NOMO-1 (cell line): ENCODE measurements at regions not wholly inside any gene's neighbourhood (a gene's known extent, or its start where the extent isn't known, plus 50 kb on each side); places are given as distances from the start of the nearest gene placed in this dataset.

Experiments
- DNase-seq, 2 experiments: peaks; one replicate each; lab custom pipeline; 2025; ENCODE audit not compliant: unreplicated experiment in 2 of 2; lab: John Stamatoyannopoulos, UW

GRCh38 chr7:25952261-25953057 is 199.5 kb upstream of the NFE2L3 start:
- DNase-seq: no peak

DNA sequence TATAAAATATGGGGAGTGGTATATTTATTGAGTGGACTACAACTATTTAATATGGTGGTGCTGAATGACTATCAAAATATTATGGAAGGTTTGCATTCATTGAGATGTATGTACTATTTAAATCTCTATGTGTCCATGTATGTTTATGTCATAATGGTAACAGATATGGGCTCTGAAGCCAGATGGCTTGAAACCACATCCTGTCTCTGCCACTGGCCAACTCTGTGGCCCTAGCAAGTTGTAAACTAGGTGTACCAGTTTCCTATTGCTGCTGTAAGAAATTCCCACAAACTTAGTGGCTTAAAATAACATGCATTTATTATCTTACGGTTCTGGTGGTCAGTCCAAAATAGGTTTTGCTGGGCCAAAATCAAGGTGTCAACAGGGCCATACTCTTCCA is 198.1 kb upstream of the NFE2L3 start:
- DNase-seq: no peak

DNA sequence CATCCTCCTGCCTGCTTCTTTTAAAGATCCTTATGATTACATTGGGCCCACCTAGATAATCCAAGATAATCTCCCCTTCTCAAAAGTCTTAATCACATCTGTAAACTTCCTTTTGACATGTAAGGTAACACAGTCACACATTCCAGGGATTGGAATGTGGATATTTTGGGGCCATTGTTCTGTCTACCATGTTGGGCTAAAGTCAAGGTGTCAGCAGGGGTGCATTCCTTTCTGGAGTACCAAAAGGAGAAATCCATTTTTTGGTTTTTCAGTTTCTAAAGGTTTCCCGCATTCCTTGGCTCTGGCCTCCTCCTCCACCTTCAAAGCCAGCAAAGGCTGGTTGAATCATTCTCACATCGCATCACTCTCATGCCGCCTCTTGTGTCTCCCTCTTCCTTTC is 197.6 kb upstream of the NFE2L3 start:
- DNase-seq: no peak

- DNase-seq: no peak
Measured at GRCh38 chr7:25959168-25959734, 192.7 kb upstream of the NFE2L3 start.

DNA sequence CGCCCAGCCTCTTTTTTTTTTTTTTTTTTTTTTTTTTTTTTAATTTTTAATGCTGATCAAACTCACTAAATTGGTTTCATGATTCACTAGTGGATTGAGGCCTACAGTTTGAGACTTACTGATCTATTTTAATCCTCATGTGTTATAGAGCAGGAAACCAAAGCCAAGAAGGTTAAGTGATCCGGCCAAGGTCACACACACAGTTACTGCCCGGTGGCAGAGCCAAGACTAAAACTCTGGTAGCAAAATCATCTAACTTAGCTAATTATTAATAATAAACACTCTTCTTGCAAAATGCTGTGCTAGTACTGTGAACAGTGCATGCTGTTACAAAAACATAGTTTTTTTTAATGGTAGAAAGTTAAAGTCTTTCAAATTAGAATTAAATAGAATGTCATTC is 188.3 kb upstream of the NFE2L3 start:
- DNase-seq: no peak

DNA sequence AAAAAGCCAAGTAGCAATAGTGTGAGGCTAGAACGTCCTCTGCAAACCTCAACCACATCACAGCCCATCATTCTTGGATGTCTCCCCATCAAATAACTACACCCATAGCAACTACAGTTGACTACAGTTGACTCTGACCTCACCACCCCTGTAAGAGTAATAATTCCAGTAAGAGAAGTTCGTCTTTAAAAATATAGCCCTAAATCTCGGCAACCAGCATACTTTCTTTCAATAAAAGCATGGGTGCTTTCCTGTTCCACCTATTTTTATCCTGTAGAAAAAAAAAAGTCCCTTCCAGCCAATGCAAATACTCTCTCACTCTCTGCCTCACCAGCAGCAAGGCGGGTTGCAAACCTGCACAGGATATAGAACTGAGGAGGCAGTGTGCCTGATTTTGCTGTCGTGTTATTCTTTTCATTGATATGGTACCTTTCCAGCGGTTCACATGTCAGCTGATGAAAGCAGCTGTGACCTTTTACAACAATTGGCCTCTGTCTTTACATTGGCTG is 187.5 kb upstream of the NFE2L3 start:
- no peak for DNase-seq

DNA sequence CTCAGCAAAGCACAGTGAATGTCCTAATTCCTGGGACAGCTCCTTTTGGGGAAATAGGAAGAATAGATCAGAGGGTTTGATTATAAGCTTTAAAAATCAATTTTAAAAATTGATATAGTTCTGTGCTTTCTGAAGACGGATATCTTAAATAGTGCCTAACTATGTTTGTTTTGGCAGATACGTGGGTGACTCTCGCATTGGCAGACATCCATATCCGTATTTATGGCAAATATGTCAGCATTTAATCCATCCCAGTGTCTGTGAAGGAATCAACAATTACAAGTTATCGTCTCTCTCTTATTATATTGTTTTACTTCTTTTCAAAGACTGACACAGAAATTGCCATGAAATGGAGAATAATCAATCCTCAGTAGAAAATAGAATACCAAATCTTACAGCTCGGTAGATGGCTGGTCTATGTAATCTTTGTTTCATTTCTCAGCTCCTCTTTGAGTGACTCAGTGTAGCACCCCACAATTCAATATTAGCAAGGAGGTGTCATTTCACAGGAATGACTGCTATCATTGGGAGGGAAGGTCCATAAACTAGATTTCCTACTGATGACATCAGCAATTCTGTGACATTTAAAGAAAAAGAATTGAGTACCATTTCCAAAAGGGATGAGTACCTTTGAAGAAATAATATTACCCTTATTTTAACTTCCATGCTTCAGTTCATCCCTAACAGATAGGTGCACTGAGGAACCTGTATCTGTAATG is 186.4 kb upstream of the NFE2L3 start:
- no peak for DNase-seq

DNA sequence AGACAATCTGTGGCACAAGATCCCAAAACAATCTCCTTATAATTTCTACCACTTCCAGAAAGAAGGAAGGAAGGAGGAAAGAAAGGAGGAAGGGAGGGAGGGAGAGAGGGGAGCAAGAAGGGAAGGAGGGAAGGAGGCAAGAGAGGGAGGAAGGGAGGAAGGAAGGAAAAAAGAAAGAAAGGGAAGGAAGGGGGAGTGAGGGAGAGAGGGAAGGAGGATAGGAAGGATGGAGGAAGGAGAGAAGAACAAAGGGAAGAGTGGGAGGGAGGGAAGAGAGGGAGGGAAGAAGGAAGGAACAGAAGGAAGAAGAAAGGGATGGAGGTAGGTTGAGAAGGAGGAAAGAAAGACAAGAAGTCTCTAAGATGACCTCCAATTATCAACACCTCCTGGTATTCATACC is 185.5 kb upstream of the NFE2L3 start:
- no peak for DNase-seq

GRCh38 chr7:25967278-25968204 is 184.5 kb upstream of the NFE2L3 start:
- peak; percentile 63 to 90 for DNase-seq

- DNase-seq: peak in 1 of 2 experiments; percentile 37
Measured at GRCh38 chr7:25968205-25968993, 183.6 kb upstream of the NFE2L3 start.

- no peak for DNase-seq
Measured at GRCh38 chr7:25970356-25970755, 181.6 kb upstream of the NFE2L3 start.

DNA sequence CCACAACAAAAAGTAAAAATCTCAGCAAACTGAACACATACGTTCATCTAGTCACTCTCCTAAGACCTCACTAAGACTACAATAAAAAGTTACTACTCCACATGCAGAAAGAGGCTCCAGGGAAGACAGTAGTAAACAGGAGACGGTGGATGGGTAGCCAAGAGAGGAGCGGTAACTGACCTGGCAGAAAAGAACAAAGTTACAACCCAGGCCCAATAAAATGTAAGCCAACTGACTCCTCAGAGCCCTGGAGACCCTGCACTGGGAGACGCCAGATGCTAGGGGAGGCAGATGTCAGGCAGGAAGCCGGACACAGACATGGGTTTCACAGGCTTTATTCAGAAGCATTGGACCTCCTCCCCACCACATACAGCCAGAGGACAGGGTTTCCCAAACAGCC is 181.1 kb upstream of the NFE2L3 start:
- DNase-seq: no peak

DNA sequence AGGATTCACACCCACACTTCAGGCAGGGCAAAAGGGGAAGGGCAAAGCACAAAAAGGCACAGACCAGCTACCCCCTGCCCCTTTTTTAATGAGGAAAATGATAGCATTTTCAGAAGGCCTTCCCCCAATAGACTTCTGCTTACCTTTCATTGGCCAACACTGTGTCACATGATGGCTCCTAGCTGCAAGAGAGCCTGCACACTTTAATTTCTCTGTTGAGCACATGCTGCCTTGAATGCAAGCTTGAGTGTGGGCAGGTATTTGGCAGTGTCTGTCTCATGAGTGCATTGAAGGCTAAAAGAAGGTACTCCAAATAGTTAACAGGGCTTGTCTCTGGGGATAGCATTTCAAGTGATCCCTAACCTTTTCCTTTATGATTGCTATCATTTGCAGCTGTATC is 175.4 kb upstream of the NFE2L3 start:
- no peak for DNase-seq

DNA sequence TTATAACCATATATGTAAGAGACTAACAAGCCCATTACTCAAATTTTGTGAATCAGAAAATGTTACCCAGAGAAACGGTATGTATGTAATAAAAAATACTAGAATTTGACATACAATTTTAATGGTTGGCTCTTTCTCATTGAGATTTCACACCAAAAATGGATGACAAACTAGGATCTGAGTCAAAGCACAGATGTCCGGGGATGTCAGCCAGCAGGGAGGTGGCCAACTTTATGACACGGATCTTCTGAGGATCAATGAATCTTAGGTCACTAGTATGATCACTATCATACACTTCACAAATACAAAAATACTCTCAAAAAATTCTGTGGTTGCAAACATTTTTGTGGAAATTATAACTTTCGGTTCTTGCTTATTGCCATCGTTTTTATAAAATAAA is 173.5 kb upstream of the NFE2L3 start:
- no peak for DNase-seq

DNA sequence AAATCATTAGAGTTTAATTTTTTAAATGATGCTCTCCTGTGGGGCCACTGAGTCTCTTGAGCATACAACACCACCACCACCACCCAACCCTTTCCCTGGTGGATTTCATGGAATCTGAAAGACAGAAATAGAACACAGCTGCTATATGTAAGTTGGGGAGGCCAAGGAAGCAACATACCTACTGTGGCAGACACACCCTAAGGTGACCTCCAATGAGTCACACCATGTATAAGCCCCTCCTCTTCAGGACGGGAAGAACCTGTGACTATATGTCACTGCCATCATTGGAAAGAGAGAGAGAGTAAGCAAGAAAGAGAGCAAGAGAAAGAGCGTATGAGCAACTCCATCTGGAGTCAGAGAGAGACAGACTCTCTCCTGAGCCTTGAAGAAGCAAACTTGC is 172.4 kb upstream of the NFE2L3 start:
- no peak for DNase-seq

- DNase-seq: no peak
Measured at GRCh38 chr7:25982684-25983083, 169.3 kb upstream of the NFE2L3 start.

DNA sequence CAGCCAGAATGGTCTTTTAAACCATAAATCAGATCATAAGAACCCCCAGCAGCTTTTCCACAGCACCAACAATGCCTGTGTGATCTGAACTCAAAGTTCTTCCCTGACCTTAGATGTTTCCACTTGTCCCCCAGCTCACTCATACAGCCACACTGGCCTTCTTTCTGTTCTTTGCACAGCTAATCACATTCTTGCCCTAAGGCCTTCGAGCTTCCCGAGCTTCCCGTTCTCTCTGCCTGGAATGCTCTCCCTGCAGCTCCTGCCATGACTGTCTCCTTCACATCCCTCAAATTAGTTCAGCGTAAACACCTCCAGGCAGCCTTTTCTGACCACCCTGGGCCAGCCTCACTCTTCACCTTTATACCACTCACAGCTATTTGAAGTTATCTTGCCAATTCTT is 166.8 kb upstream of the NFE2L3 start:
- DNase-seq: no peak

- DNase-seq: no peak
Measured at GRCh38 chr7:25988640-25989039, 163.4 kb upstream of the NFE2L3 start.

DNA sequence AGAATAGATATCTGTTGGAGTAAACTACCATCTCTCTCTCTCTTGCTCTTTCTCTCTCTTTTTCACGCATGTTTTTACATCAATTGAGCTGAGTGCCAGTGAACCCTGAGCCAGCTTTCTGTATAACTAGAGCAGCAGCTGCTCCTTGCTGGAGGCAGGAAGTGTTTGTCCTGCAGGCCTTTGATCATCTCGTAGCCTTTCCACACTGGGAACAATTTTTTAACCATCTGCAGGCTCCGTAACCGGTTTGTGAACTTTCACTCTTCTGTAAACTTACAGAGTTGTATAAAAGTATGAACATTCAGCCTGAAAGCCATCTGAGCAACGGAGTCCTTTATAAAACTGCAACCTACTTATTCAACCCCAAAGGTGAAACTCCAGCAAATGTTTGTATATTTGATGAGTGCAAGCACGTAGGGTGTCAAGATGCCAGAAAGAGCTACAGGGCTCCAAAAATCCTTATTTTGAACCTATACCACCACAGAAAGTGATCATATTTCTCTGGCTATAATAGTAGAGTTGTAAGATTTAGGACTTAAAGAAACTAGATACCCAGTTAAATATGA is 162.8 kb upstream of the NFE2L3 start:
- DNase-seq: no peak
